ENCODE measurements at regions not wholly inside any gene's neighbourhood (a gene's known extent, or its start where the extent isn't known, plus 50 kb on each side); places are given as distances from the start of the nearest gene placed in this dataset.

DNA sequence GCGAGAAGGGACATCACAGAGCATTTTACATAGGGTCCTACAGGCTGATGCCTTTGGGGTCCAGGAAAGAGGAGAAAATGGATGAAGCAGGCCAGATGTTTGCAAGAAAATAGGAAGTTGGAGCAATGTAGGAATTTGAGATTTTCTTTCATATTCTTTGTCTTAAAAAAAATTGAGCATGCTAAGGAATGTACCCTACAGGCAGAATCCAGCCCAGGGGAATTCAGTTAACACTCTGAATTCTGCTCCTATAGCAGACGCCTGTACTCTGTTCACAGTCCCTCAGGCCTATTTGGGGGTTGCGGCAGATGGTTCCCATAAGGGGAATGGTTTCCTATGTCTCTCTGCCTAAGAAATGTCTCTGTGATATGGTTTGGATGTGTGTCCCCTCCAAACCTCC, 393.7 kb upstream of the C16orf82 start:
- H3K4me1 ChIP-seq (ENCODE audit: insufficient read depth), result no peaks in the 10 kb centered on the region
- H3K36me3 ChIP-seq (ENCODE audit: low read depth), result no peaks in the 10 kb centered on the region
- no peaks in the 10 kb centered on the region for H3K9me3 ChIP-seq (ENCODE audit: low read depth)
- no peaks in the 10 kb centered on the region for H4K20me1 ChIP-seq (ENCODE audit: insufficient read depth)
- no peaks in the 10 kb centered on the region for H3K9me2 ChIP-seq (ENCODE audit: insufficient read depth)
- H3K4me3 ChIP-seq, result no peak overlapping the region
- in situ Hi-C loops (cut with MboI), result no loop called here
- no peaks in the 10 kb centered on the region for H3K27me3 ChIP-seq (replicated peaks; ENCODE audit: insufficient read depth)
- no peak overlapping the region for H3K4me2 ChIP-seq (ENCODE audit: unreplicated experiment)
- no peak for TF ChIP-seq EZH2phosphoT487 (IDR thresholded peaks at IDR 0.05; ENCODE audit: insufficient read depth, low read depth)
- TF ChIP-seq EZH2 (IDR thresholded peaks at IDR 0.05; ENCODE audit: insufficient read depth, poor library complexity, severe bottlenecking), result no peak
- H3K79me2 ChIP-seq (ENCODE audit: insufficient read depth), result no peaks in the 10 kb centered on the region
- H3F3A ChIP-seq (ENCODE audit: insufficient read depth), result no peaks in the 10 kb centered on the region
- no peak for DNase-seq
- H3K9ac ChIP-seq, result no peak overlapping the region
- no peak overlapping the region for H3K27ac ChIP-seq
- no peak overlapping the region for H2AFZ ChIP-seq
- WGBS, 2 experiments (ENCODE audit: low coverage in 1 of 2, low lambda C conversion rate in 2 of 2, missing lambda C conversion rate in 2 of 2), result 29 to 36% methylated on average over 3 of the region's 3 CpGs

DNA sequence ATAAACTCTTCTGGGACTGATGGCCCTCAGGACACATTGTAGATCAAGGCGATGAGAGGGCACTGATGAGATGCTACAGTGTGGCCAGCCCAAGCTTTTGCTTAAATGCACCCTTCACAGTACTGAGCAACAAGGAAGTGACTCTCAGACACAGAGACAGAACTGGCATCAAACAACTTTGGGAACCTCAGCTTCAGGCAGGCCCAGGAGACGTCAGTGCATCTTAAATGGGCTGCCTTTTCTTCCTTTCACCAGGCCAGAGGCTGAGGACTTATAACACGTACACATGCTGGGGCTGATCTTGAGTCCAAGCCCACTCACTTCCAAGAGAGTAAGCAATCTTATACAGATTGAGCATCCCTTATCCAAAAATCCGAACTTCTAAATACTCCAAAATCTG, 386.1 kb upstream of the C16orf82 start:
- Histone ChIP-seq H3K27ac (no peak overlapping the region), H3K4me2 (ENCODE audit: unreplicated experiment) (no peak overlapping the region), H3K27me3 (replicated peaks; ENCODE audit: insufficient read depth) (no peaks in the 10 kb centered on the region), H2AFZ (no peak overlapping the region), H3K9me3 (ENCODE audit: low read depth) (no peaks in the 10 kb centered on the region), H3K9ac (no peak overlapping the region), H4K20me1 (ENCODE audit: insufficient read depth) (no peaks in the 10 kb centered on the region), H3F3A (ENCODE audit: insufficient read depth) (no peaks in the 10 kb centered on the region), H3K4me1 (ENCODE audit: insufficient read depth) (no peaks in the 10 kb centered on the region), H3K4me3 (no peak overlapping the region), H3K79me2 (ENCODE audit: insufficient read depth) (no peaks in the 10 kb centered on the region), H3K36me3 (ENCODE audit: low read depth) (no peaks in the 10 kb centered on the region), H3K9me2 (ENCODE audit: insufficient read depth) (no peaks in the 10 kb centered on the region)
- no peak for DNase-seq
- WGBS, 2 experiments (ENCODE audit: low coverage in 1 of 2, low lambda C conversion rate in 2 of 2, missing lambda C conversion rate in 2 of 2), result 9 to 29% methylated on average over 4 of the region's 4 CpGs
- in situ Hi-C loops (cut with MboI), result no loop called here
- no peak for TF ChIP-seq EZH2phosphoT487 (IDR thresholded peaks at IDR 0.05; ENCODE audit: insufficient read depth, low read depth)
- no peak for TF ChIP-seq EZH2 (IDR thresholded peaks at IDR 0.05; ENCODE audit: insufficient read depth, poor library complexity, severe bottlenecking)

DNA sequence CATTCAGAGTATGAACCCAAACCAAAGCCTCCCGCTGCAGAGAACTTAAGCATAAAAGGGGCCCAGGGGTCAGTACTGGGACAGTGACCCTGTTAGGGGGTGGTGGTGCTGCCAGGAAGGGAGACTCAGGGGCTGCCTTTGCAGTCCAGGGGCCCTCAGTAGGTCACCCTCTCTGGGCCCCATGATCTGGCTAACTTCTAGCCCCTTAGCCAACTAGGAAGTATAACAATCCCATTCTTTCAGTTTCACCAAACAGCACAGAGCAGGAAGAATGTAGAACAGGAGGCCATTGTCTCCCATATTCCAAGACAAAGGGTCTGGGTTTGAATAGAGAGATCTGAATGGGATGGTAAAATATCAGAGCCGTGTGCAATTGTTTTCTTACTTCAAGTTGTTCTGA, 378.6 kb upstream of the C16orf82 start:
- Histone ChIP-seq H3K4me2 (ENCODE audit: unreplicated experiment) (no peak overlapping the region), H3K27ac (no peak overlapping the region), H3K4me1 (ENCODE audit: insufficient read depth) (no peaks in the 10 kb centered on the region), H2AFZ (no peak overlapping the region), H3K9ac (no peak overlapping the region), H3F3A (ENCODE audit: insufficient read depth) (no peaks in the 10 kb centered on the region), H3K79me2 (ENCODE audit: insufficient read depth) (no peaks in the 10 kb centered on the region), H3K36me3 (ENCODE audit: low read depth) (no peaks in the 10 kb centered on the region), H3K27me3 (replicated peaks; ENCODE audit: insufficient read depth) (no peaks in the 10 kb centered on the region), H3K9me3 (ENCODE audit: low read depth) (no peaks in the 10 kb centered on the region), H3K4me3 (no peak overlapping the region), H4K20me1 (ENCODE audit: insufficient read depth) (no peaks in the 10 kb centered on the region), H3K9me2 (ENCODE audit: insufficient read depth) (no peaks in the 10 kb centered on the region)
- TF ChIP-seq EZH2 (IDR thresholded peaks at IDR 0.05; ENCODE audit: insufficient read depth, poor library complexity, severe bottlenecking), result no peak
- TF ChIP-seq EZH2phosphoT487 (IDR thresholded peaks at IDR 0.05; ENCODE audit: insufficient read depth, low read depth), result no peak
- DNase-seq, result no peak
- 34 to 40% methylated on average over 2 of the region's 2 CpGs for WGBS, 2 experiments (ENCODE audit: low coverage in 1 of 2, low lambda C conversion rate in 2 of 2, missing lambda C conversion rate in 2 of 2)
- in situ Hi-C loops (cut with MboI), result no loop called here

DNA sequence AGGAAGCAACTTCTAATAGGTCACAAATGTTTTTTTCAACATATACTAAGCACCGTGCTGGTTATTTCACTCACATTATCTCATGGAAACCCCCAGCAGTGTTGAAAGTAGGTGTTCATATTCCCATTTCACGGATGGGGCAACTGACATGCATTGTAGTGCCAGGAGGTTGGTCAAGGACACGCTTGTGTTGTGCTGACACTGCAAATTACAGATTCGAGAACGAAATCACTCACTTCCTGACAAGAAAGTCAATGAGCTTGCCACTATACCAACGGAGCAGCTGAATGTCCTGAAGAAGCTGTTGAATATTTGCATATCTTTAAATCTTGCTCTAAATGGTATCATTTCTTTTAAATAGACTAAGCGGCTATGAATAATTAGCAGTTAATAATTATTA, 378.0 kb upstream of the C16orf82 start:
- H3F3A ChIP-seq (ENCODE audit: insufficient read depth), result no peaks in the 10 kb centered on the region
- H2AFZ ChIP-seq, result no peak overlapping the region
- no peaks in the 10 kb centered on the region for H4K20me1 ChIP-seq (ENCODE audit: insufficient read depth)
- DNase-seq, result no peak
- no peak overlapping the region for H3K4me3 ChIP-seq
- in situ Hi-C loops (cut with MboI), result no loop called here
- no peaks in the 10 kb centered on the region for H3K27me3 ChIP-seq (replicated peaks; ENCODE audit: insufficient read depth)
- no peak overlapping the region for H3K4me2 ChIP-seq (ENCODE audit: unreplicated experiment)
- H3K9me2 ChIP-seq (ENCODE audit: insufficient read depth), result no peaks in the 10 kb centered on the region
- H3K9me3 ChIP-seq (ENCODE audit: low read depth), result no peaks in the 10 kb centered on the region
- no peak overlapping the region for H3K27ac ChIP-seq
- no peaks in the 10 kb centered on the region for H3K79me2 ChIP-seq (ENCODE audit: insufficient read depth)
- no peaks in the 10 kb centered on the region for H3K4me1 ChIP-seq (ENCODE audit: insufficient read depth)
- WGBS, 2 experiments (ENCODE audit: low coverage in 1 of 2, low lambda C conversion rate in 2 of 2, missing lambda C conversion rate in 2 of 2), result 33 to 38% methylated on average over 7 of the region's 7 CpGs
- TF ChIP-seq EZH2phosphoT487 (IDR thresholded peaks at IDR 0.05; ENCODE audit: insufficient read depth, low read depth), result no peak
- TF ChIP-seq EZH2 (IDR thresholded peaks at IDR 0.05; ENCODE audit: insufficient read depth, poor library complexity, severe bottlenecking), result no peak
- H3K9ac ChIP-seq, result no peak overlapping the region
- H3K36me3 ChIP-seq (ENCODE audit: low read depth), result no peaks in the 10 kb centered on the region

DNA sequence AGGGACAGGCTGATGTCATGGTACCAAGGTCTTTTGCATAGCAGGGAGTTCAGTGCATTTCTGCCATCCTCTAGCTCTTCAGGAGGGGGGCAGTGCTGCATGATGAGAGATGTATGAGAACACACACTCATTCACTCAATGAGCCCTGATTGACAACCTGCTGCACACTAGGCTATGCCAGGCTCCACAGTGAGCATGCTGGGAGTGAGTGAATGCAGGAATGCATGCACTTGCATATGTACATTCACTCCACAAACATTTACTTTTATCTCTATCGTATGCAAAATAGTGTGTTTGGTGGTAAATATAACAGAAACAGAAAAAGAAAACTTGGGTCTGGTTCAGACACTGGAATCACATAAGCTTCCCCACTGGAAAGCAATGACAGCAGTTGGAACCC, 374.1 kb upstream of the C16orf82 start:
- no peak for DNase-seq
- no peaks in the 10 kb centered on the region for H3K36me3 ChIP-seq (ENCODE audit: low read depth)
- no peak overlapping the region for H3K4me3 ChIP-seq
- 11 to 14% methylated on average over 1 of the region's 1 CpG for WGBS, 2 experiments (ENCODE audit: low coverage in 1 of 2, low lambda C conversion rate in 2 of 2, missing lambda C conversion rate in 2 of 2)
- H4K20me1 ChIP-seq (ENCODE audit: insufficient read depth), result no peaks in the 10 kb centered on the region
- no peak overlapping the region for H3K27ac ChIP-seq
- no peaks in the 10 kb centered on the region for H3K27me3 ChIP-seq (replicated peaks; ENCODE audit: insufficient read depth)
- H3K9ac ChIP-seq, result no peak overlapping the region
- H2AFZ ChIP-seq, result no peak overlapping the region
- TF ChIP-seq EZH2 (IDR thresholded peaks at IDR 0.05; ENCODE audit: insufficient read depth, poor library complexity, severe bottlenecking), result no peak
- no peak for TF ChIP-seq EZH2phosphoT487 (IDR thresholded peaks at IDR 0.05; ENCODE audit: insufficient read depth, low read depth)
- in situ Hi-C loops (cut with MboI), result no loop called here
- no peaks in the 10 kb centered on the region for H3K9me2 ChIP-seq (ENCODE audit: insufficient read depth)
- no peak overlapping the region for H3K4me2 ChIP-seq (ENCODE audit: unreplicated experiment)
- H3K4me1 ChIP-seq (ENCODE audit: insufficient read depth), result no peaks in the 10 kb centered on the region
- H3F3A ChIP-seq (ENCODE audit: insufficient read depth), result no peaks in the 10 kb centered on the region
- no peaks in the 10 kb centered on the region for H3K79me2 ChIP-seq (ENCODE audit: insufficient read depth)
- no peaks in the 10 kb centered on the region for H3K9me3 ChIP-seq (ENCODE audit: low read depth)
